GM12873 (cell line): ENCODE measurements at regions not wholly inside any gene's neighbourhood (a gene's known extent, or its start where the extent isn't known, plus 50 kb on each side); places are given as distances from the start of the nearest gene placed in this dataset.

Source experiments
- CTCF ChIP-seq: IDR thresholded peaks from 2 replicates; pipeline ENCODE4 v1.5.1; 2012; ENCODE audit warnings: low read depth, mild to moderate bottlenecking, moderate library complexity, low read length, control low read depth; ENCODE audit not compliant: insufficient read depth; ENCODE audit errors: missing control alignments

GRCh38 chr10:70967591-70968587 lies 79.5 kb upstream of the PCBD1 start:
- no peak for TF ChIP-seq CTCF

- TF ChIP-seq CTCF: no peak
These were observed 80.8 kb upstream of the PCBD1 start for GRCh38 chr10:70969188-70969587.

DNA sequence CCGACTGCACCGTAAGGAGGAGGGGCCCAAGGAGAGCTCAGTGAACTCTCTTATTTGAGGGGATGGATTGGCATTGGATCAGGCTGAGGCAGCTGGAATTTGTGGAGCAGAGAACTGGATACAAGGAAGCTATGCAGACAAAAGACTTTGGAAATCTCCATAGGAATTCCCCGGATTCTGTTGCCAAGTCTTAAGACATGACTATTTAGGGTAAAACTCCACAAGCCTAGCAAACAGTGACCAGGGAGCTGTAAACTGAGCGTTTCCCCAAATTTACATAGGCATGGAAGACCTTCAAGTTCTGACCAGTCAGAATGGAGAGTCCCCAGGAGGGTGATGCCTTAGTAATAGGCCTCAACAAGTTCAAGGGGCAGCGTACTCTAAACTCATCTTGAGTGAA lies 82.5 kb upstream of the PCBD1 start:
- TF ChIP-seq CTCF: no peak

- TF ChIP-seq CTCF: no peak
These were observed 84.9 kb upstream of the PCBD1 start for GRCh38 chr10:70973275-70973674.

DNA sequence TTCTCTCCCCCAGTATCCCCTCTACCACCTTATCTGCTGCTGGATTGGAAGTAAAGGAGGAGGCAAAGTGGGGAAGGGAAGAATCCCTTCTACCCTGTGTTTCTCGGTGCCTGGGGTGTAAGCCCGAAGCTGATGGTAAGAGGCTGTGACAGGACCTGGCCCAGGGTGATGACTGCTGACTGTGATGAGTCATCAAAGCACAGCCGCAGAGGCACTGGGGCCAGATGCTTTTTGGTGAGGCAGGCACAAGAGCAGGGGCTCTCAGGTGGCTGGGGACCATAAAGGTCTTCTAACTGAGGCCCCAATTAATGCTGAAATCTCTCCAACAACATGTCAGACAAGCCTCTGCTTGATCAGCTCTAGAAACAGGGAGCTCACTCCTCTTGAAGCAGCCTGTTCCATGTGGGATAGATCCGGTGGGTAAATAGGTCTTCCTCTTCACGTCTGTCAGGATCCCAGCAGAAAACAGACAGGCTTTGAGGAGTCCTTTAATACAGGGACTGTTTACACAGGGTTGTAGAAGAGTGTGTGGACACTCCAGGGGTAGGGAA lies 86.1 kb upstream of the PCBD1 start:
- no peak for TF ChIP-seq CTCF

- TF ChIP-seq CTCF: no peak
These were observed 86.6 kb upstream of the PCBD1 start for GRCh38 chr10:70974920-70975319.

- no peak for TF ChIP-seq CTCF
These were observed 87.8 kb upstream of the PCBD1 start for GRCh38 chr10:70976063-70976695.
